HFFc6 (cell line): ENCODE measurements at regions not wholly inside any gene's neighbourhood (a gene's known extent, or its start where the extent isn't known, plus 50 kb on each side); places are given as distances from the start of the nearest gene placed in this dataset.

Experiments
- DNase-seq: peaks from one replicate; pipeline ENCODE4 v3.0.0-alpha.2; 2018
- H3K27ac Mint-ChIP-seq: 2 replicates; pipeline ENCODE4 v1.8.0; 2020; ENCODE audit warnings: mild to moderate bottlenecking, mixed read lengths
- H3K27me3 Mint-ChIP-seq: 2 replicates; pipeline ENCODE4 v1.8.0; 2021; ENCODE audit warnings: mild to moderate bottlenecking, moderate library complexity, mixed read lengths; ENCODE audit not compliant: insufficient read depth
- H3K36me3 Mint-ChIP-seq: 2 replicates; pipeline ENCODE4 v1.8.0; 2021; ENCODE audit warnings: low read depth, mixed read lengths
- H3K4me1 Mint-ChIP-seq: 2 replicates; pipeline ENCODE4 v1.8.0; 2020; ENCODE audit warnings: low read depth, mixed read lengths
- H3K4me3 Mint-ChIP-seq: 2 replicates; pipeline ENCODE4 v1.8.0; 2020; ENCODE audit warnings: mild to moderate bottlenecking, moderate library complexity, mixed read lengths
- H3K9me3 Mint-ChIP-seq: 2 replicates; pipeline ENCODE4 v1.8.0; 2020; ENCODE audit warnings: mild to moderate bottlenecking, mixed read lengths
- TF ChIP-seq, protein P1 (sequence below): fragments of 200-600 bp; sonication (generic); IDR thresholded peaks from 2 replicates; pipeline ENCODE4 v1.5.0; 2021; ENCODE audit warnings: antibody characterized with exemption, mild to moderate bottlenecking

GRCh38 chr13:37274569-37275497 lies 169.4 kb upstream of the CSNK1A1L start:
- no peak overlapping the region for H3K4me3 Mint-ChIP-seq
- peaks cover 14% of the 10 kb centered on the region for H3K36me3 Mint-ChIP-seq
- no peak overlapping the region for H3K27ac Mint-ChIP-seq
- no peaks in the 10 kb centered on the region; the same call in 1 of the 2 replicates for H3K27me3 Mint-ChIP-seq
- no peak for DNase-seq
- no peaks in the 10 kb centered on the region; the same call in 1 of the 2 replicates for H3K9me3 Mint-ChIP-seq
- TF ChIP-seq, protein P1, sequence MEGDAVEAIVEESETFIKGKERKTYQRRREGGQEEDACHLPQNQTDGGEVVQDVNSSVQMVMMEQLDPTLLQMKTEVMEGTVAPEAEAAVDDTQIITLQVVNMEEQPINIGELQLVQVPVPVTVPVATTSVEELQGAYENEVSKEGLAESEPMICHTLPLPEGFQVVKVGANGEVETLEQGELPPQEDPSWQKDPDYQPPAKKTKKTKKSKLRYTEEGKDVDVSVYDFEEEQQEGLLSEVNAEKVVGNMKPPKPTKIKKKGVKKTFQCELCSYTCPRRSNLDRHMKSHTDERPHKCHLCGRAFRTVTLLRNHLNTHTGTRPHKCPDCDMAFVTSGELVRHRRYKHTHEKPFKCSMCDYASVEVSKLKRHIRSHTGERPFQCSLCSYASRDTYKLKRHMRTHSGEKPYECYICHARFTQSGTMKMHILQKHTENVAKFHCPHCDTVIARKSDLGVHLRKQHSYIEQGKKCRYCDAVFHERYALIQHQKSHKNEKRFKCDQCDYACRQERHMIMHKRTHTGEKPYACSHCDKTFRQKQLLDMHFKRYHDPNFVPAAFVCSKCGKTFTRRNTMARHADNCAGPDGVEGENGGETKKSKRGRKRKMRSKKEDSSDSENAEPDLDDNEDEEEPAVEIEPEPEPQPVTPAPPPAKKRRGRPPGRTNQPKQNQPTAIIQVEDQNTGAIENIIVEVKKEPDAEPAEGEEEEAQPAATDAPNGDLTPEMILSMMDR, result no peak
- peaks cover 16% of the 10 kb centered on the region for H3K4me1 Mint-ChIP-seq

GRCh38 chr13:37273836-37274235 lies 168.4 kb upstream of the CSNK1A1L start:
- Mint-ChIP-seq H3K27ac (no peak overlapping the region), H3K36me3 (peaks cover 14% of the 10 kb centered on the region), H3K27me3 (no peaks in the 10 kb centered on the region; the same call in 1 of the 2 replicates), H3K4me3 (no peak overlapping the region), H3K9me3 (no peaks in the 10 kb centered on the region; the same call in 1 of the 2 replicates), H3K4me1 (peaks cover 22% of the 10 kb centered on the region)
- DNase-seq, result no peak
- TF ChIP-seq, protein P1, result no peak

GRCh38 chr13:37270226-37271001 lies 164.9 kb upstream of the CSNK1A1L start:
- Mint-ChIP-seq H3K36me3 (peaks cover 10% of the 10 kb centered on the region; the same call in 1 of the 2 replicates), H3K27me3 (no peaks in the 10 kb centered on the region; the same call in 1 of the 2 replicates), H3K27ac (no peak overlapping the region), H3K4me1 (peaks cover 9% of the 10 kb centered on the region), H3K9me3 (no peaks in the 10 kb centered on the region; the same call in 1 of the 2 replicates), H3K4me3 (no peak overlapping the region)
- TF ChIP-seq, protein P1, result peak; percentile 22; the same call in 1 of the 2 replicates
- no peak for DNase-seq

- no peak overlapping the region for H3K27ac Mint-ChIP-seq
Measured at GRCh38 chr13:37263871-37264270, 158.4 kb upstream of the CSNK1A1L start.

DNA sequence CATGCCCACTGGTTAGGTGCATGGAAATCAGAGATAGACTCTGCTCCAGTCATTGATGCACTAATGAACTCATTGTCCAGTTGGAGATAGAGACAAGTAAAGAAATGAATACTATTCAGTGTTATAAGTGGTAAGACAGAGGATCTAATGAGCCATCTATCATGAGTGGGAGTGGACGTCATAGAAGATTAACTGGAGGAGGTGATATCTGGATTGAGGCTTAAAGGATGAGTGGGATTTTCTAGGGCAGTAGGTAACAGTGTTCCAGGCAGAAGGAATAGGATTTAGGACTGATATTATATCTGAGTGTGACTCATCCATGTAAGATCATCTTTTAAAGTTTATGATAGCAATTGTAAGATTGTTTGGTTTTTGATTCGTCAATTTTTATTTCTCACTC lies 152.2 kb upstream of the CSNK1A1L start:
- Mint-ChIP-seq H3K36me3 (peaks cover 19% of the 10 kb centered on the region), H3K27ac (no peak overlapping the region), H3K4me3 (no peak overlapping the region), H3K4me1 (no peaks in the 10 kb centered on the region), H3K9me3 (peaks cover 21% of the 10 kb centered on the region), H3K27me3 (peaks cover 2% of the 10 kb centered on the region; the same call in 1 of the 2 replicates)
- TF ChIP-seq, protein P1, result no peak
- DNase-seq, result no peak

More at GRCh38 chr13:37263871-37264270, 158.4 kb upstream of the CSNK1A1L start:
- H3K9me3 Mint-ChIP-seq, result peaks cover 21% of the 10 kb centered on the region
- TF ChIP-seq, protein P1, result no peak
- H3K4me1 Mint-ChIP-seq, result peaks cover 4% of the 10 kb centered on the region
- no peaks in the 10 kb centered on the region for H3K27me3 Mint-ChIP-seq
- no peak for DNase-seq
- no peak overlapping the region for H3K4me3 Mint-ChIP-seq
- peaks cover 19% of the 10 kb centered on the region for H3K36me3 Mint-ChIP-seq
